A549 (cell line): ENCODE measurements at regions not wholly inside any gene's neighbourhood (a gene's known extent, or its start where the extent isn't known, plus 50 kb on each side); places are given as distances from the start of the nearest gene placed in this dataset.

ENCODE experiments used
- CBX2 ChIP-seq: fragments of 200-600 bp; sonication (generic); IDR thresholded peaks from 2 replicates; pipeline ENCODE4 v1.6.1; 2016; ENCODE audit warnings: low read depth, mild to moderate bottlenecking, borderline replicate concordance
- CEBPB ChIP-seq, 2 experiments: fragments of >200 bp in 1 of 2; sonication (Bioruptor Twin) in 1 of 2; formaldehyde crosslinking in 1 of 2; IDR thresholded peaks; 2 replicates each; pipeline ENCODE4 v1.6.1; 2012 to 2016
- CTCF ChIP-seq: fragments of >200 bp; sonication (Bioruptor Twin); formaldehyde crosslinking; IDR thresholded peaks from 3 replicates; pipeline ENCODE4 v1.5.1; 2016
- MYC ChIP-seq: IDR thresholded peaks from 2 replicates; pipeline ENCODE4 v1.6.1; 2012; ENCODE audit warnings: mild to moderate bottlenecking, inconsistent platforms, low read length, improper control_type of control experiment, borderline replicate concordance
- NR3C1 ChIP-seq: fragments of >200 bp; sonication (Bioruptor Twin); formaldehyde crosslinking; IDR thresholded peaks from 3 replicates; pipeline ENCODE4 v1.6.1; 2017
- PBX3 ChIP-seq: IDR thresholded peaks from 2 replicates; pipeline ENCODE4 v1.6.1; 2012
- PHF8 ChIP-seq: fragments of 200-600 bp; sonication (generic); IDR thresholded peaks from 2 replicates; pipeline ENCODE4 v1.6.1; 2016; ENCODE audit warnings: low read depth, mild to moderate bottlenecking, antibody characterized with exemption, moderate library complexity, borderline replicate concordance
- POLR2A ChIP-seq: IDR thresholded peaks from 2 replicates; pipeline ENCODE4 v1.6.1; 2012; ENCODE audit warnings: mild to moderate bottlenecking, low read length
- RAD21 ChIP-seq, 2 experiments: fragments of >200 bp in 1 of 2; sonication (Bioruptor Twin) in 1 of 2; formaldehyde crosslinking in 1 of 2; IDR thresholded peaks in 1 of 2; conservative IDR thresholded peaks in 1 of 2; 2 replicates in 1 of 2; 3 replicates in 1 of 2; pipeline ENCODE4 v1.6.1; 2012 to 2018; ENCODE audit warnings: inconsistent platforms in 1 of 2
- REST ChIP-seq: fragments of 200-600 bp; sonication (generic); IDR thresholded peaks from 2 replicates; pipeline ENCODE4 v1.6.1; 2016; ENCODE audit warnings: antibody characterized with exemption, mild to moderate bottlenecking, moderate library complexity
- RFX5 ChIP-seq: fragments of 450-650 bp; IDR thresholded peaks from 2 replicates; pipeline ENCODE4 v1.7.1; 2014; ENCODE audit warnings: antibody characterized with exemption, mild to moderate bottlenecking, moderate library complexity
- SMC3 ChIP-seq: fragments of >200 bp; sonication (Bioruptor Twin); formaldehyde crosslinking; IDR thresholded peaks from 3 replicates; pipeline ENCODE4 v1.6.1; 2018; ENCODE audit warnings: inconsistent platforms
- TP53 ChIP-seq: fragments of 250-450 bp; sonication (Bioruptor Pico); IDR thresholded peaks from 2 replicates; pipeline ENCODE4 v1.5.0; 2021; ENCODE audit warnings: mild to moderate bottlenecking, moderate library complexity
- USF2 ChIP-seq: fragments of 450-650 bp; IDR thresholded peaks from 2 replicates; pipeline ENCODE4 v1.6.1; 2014; ENCODE audit warnings: antibody characterized with exemption

- TF ChIP-seq MYC, result no peak
- no peak for TF ChIP-seq RAD21 (conservative IDR thresholded peaks at IDR 0.05 in 1 of 2, IDR thresholded peaks at IDR 0.05 in 1 of 2)
- no peak for TF ChIP-seq CTCF
- TF ChIP-seq REST, result no peak
- no peak for TF ChIP-seq TP53 (CRISPR knock-in tag)
- no peak for TF ChIP-seq POLR2A
- no peak for TF ChIP-seq PBX3
- no peak for TF ChIP-seq RFX5
- TF ChIP-seq CEBPB (IDR thresholded peaks at IDR 0.05), result no peak
- no peak for TF ChIP-seq NR3C1
- no peak for TF ChIP-seq USF2
- no peak for TF ChIP-seq SMC3
- TF ChIP-seq PHF8, result no peak
- TF ChIP-seq CBX2, result no peak
These were observed 112.5 kb upstream of the TMTC2 start for GRCh38 chr12:82574191-82574590.
